ENCODE measurements at regions not wholly inside any gene's neighbourhood (a gene's known extent, or its start where the extent isn't known, plus 50 kb on each side); places are given as distances from the start of the nearest gene placed in this dataset.

DNA sequence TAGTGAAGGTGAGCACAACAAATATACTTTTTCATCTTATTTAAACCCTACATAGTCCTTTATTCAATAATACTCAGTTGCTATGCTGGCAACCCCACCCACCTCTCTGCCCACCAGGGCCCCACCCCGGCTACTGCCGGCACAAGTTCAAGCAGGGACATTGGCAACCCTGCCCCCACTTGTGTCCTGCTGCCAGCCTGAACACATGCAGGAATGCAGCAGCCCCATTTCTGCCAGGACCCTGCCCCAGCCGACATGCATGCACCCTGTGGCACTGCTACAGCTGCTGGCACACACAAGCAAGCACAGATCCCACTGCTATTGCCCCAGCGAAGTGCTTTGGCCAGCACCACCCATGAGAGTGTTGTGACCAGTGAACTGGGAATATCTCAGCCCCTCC is 289.8 kb downstream of the COG6 start:
- TF ChIP-seq, protein P1, sequence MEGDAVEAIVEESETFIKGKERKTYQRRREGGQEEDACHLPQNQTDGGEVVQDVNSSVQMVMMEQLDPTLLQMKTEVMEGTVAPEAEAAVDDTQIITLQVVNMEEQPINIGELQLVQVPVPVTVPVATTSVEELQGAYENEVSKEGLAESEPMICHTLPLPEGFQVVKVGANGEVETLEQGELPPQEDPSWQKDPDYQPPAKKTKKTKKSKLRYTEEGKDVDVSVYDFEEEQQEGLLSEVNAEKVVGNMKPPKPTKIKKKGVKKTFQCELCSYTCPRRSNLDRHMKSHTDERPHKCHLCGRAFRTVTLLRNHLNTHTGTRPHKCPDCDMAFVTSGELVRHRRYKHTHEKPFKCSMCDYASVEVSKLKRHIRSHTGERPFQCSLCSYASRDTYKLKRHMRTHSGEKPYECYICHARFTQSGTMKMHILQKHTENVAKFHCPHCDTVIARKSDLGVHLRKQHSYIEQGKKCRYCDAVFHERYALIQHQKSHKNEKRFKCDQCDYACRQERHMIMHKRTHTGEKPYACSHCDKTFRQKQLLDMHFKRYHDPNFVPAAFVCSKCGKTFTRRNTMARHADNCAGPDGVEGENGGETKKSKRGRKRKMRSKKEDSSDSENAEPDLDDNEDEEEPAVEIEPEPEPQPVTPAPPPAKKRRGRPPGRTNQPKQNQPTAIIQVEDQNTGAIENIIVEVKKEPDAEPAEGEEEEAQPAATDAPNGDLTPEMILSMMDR (conservative IDR thresholded peaks at IDR 0.05 in 1 of 2, IDR thresholded peaks at IDR 0.05 in 1 of 2; ENCODE audit: low read depth in 1 of 2, low read length in 2 of 2), result no peak
- no peak for TF ChIP-seq EZH2 (IDR thresholded peaks at IDR 0.05; ENCODE audit: low read length, missing control alignments)

Measured in fibroblast of lung (primary cell).